Lower leg skin (tissue), 4 donors: ENCODE measurements at regions not wholly inside any gene's neighbourhood (a gene's known extent, or its start where the extent isn't known, plus 50 kb on each side); places are given as distances from the start of the nearest gene placed in this dataset.

Experiments used
- DNase-seq, 2 donors: peaks; one replicate each; pipeline ENCODE4 v3.0.0-alpha.2; 2019; ENCODE audit warnings: low spot score in 2 of 2
- H3K4me3 ChIP-seq: fragments of 200-600 bp; sonication (generic); 2 replicates; pipeline ENCODE4 v1.5.1; 2017; ENCODE audit warnings: mild to moderate bottlenecking, low read depth; ENCODE audit not compliant: poor library complexity, severe bottlenecking
- CTCF ChIP-seq, 3 donors: fragments of 450-650 bp; IDR thresholded peaks; one replicate each; pipeline ENCODE4 v1.5.1; 2016; ENCODE audit warnings: antibody characterized with exemption in 3 of 3, mild to moderate bottlenecking in 3 of 3, moderate library complexity in 2 of 3
- POLR2A ChIP-seq, 2 donors: fragments of 450-650 bp; IDR thresholded peaks; one replicate each; pipeline ENCODE4 v1.6.1; 2016 to 2017; ENCODE audit warnings: antibody characterized with exemption in 2 of 2, mild to moderate bottlenecking in 1 of 2, moderate library complexity in 1 of 2
- WGBS, 2 donors: methylation state at CpG; one replicate each; pipeline ENCODE4 v1.1.5; 2018; 5-methylcytosine and 5-hydroxymethylcytosine counted together
- intact Hi-C: fragments of 100-400 bp; cut with DNase I; formaldehyde crosslinking; loops from one replicate; pipeline ENCODE4 v1.15.0; 2023; ENCODE audit warnings: low total_unique reads

GRCh38 chr18:33944493-33944892 lies 280.2 kb downstream of the NOL4 start:
- TF ChIP-seq POLR2A (IDR thresholded peaks at IDR 0.05), result no peak
- TF ChIP-seq CTCF (IDR thresholded peaks at IDR 0.05), result no peak
- H3K4me3 ChIP-seq, result no peak overlapping the region
- DNase-seq, result no peak
- intact Hi-C loops, result no loop called here

GRCh38 chr18:33937270-33937816 lies 287.4 kb downstream of the NOL4 start:
- no peak for TF ChIP-seq CTCF (IDR thresholded peaks at IDR 0.05)
- no peak for TF ChIP-seq POLR2A (IDR thresholded peaks at IDR 0.05)
- H3K4me3 ChIP-seq, result no peak overlapping the region
- intact Hi-C loops, result no loop called here
- DNase-seq, result no peak

- no peak for TF ChIP-seq POLR2A (IDR thresholded peaks at IDR 0.05)
- TF ChIP-seq CTCF (IDR thresholded peaks at IDR 0.05), result no peak
- 68 to 93% methylated on average over 1 of the region's 1 CpG for WGBS, 2 donors
- intact Hi-C loops, result no loop called here
Measured at GRCh38 chr18:33934258-33934657, 290.5 kb downstream of the NOL4 start.

GRCh38 chr18:33928231-33928630 lies 296.5 kb downstream of the NOL4 start:
- WGBS, 2 donors, result 38 to 52% methylated on average over 3 of the region's 3 CpGs
- no peak overlapping the region for H3K4me3 ChIP-seq
- intact Hi-C loops, result no loop called here
- TF ChIP-seq CTCF (IDR thresholded peaks at IDR 0.05) (no peak), POLR2A (IDR thresholded peaks at IDR 0.05) (no peak)
- DNase-seq, result no peak

More at GRCh38 chr18:33934258-33934657, 290.5 kb downstream of the NOL4 start:
- H3K4me3 ChIP-seq, result no peak overlapping the region
- no peak for DNase-seq

GRCh38 chr18:33924576-33924975 lies 300.1 kb downstream of the NOL4 start:
- intact Hi-C loops, result no loop called here
- TF ChIP-seq CTCF (IDR thresholded peaks at IDR 0.05) (no peak), POLR2A (IDR thresholded peaks at IDR 0.05) (no peak)
- WGBS, 2 donors, result 58 to 65% methylated on average over 3 of the region's 3 CpGs
- H3K4me3 ChIP-seq, result no peak overlapping the region
- DNase-seq, result no peak

- intact Hi-C loops, result no loop called here
- H3K4me3 ChIP-seq, result no peak overlapping the region
- TF ChIP-seq CTCF (IDR thresholded peaks at IDR 0.05), result no peak
- TF ChIP-seq POLR2A (IDR thresholded peaks at IDR 0.05), result no peak
- WGBS, 2 donors, result 58 to 59% methylated on average over 3 of the region's 3 CpGs
- no peak for DNase-seq
Measured at GRCh38 chr18:33923980-33924379, 300.7 kb downstream of the NOL4 start.
